ENCODE measurements at regions not wholly inside any gene's neighbourhood (a gene's known extent, or its start where the extent isn't known, plus 50 kb on each side); places are given as distances from the start of the nearest gene placed in this dataset.
"Not testable (repeated sequence)": the region's sequence is repeated elsewhere in the genome, so short reads cannot be mapped to it uniquely, and the experiment has no call there.

- DNase-seq: no peak
Measured at GRCh38 chr11:112518371-112518770, 257.7 kb upstream of the PLET1 start.

- DNase-seq: no peak
Measured at GRCh38 chr11:112519751-112520150, 259.1 kb upstream of the PLET1 start.

GRCh38 chr11:112520354-112520753, 259.7 kb upstream of the PLET1 start:
- DNase-seq: no peak

GRCh38 chr11:112522536-112522935, 261.9 kb upstream of the PLET1 start:
- no peak for DNase-seq

GRCh38 chr11:112523031-112523430, 262.4 kb upstream of the PLET1 start:
- no peak for DNase-seq

GRCh38 chr11:112523477-112523876, 262.8 kb upstream of the PLET1 start:
- no peak for DNase-seq

GRCh38 chr11:112523951-112524350, 263.3 kb upstream of the PLET1 start:
- no peak for DNase-seq

- no peak for DNase-seq
Measured at GRCh38 chr11:112524798-112525197, 264.1 kb upstream of the PLET1 start.

GRCh38 chr11:112525270-112525669, 264.6 kb upstream of the PLET1 start:
- DNase-seq: no peak

- no peak for DNase-seq
Measured at GRCh38 chr11:112525844-112526590, 265.4 kb upstream of the PLET1 start.

- no peak for DNase-seq
Measured at GRCh38 chr11:112526699-112527416, 266.2 kb upstream of the PLET1 start.

- no peak for DNase-seq
Measured at GRCh38 chr11:112529071-112529470, 268.4 kb upstream of the PLET1 start.

GRCh38 chr11:112532506-112532905, 271.8 kb upstream of the PLET1 start:
- no peak for DNase-seq

- no peak for DNase-seq
Measured at GRCh38 chr11:112533682-112534081, 273.0 kb upstream of the PLET1 start.

- no peak for DNase-seq
Measured at GRCh38 chr11:112534208-112534607, 273.5 kb upstream of the PLET1 start.

GRCh38 chr11:112537026-112537425, 276.4 kb upstream of the PLET1 start:
- no peak for DNase-seq

- no peak for DNase-seq
Measured at GRCh38 chr11:112537846-112538330, 277.2 kb upstream of the PLET1 start.

- DNase-seq: no peak
Measured at GRCh38 chr11:112538534-112539280, 278.0 kb upstream of the PLET1 start.

- DNase-seq: not testable (repeated sequence)
Measured at GRCh38 chr11:112539281-112539555, 278.6 kb upstream of the PLET1 start.

- DNase-seq: no peak
Measured at GRCh38 chr11:112539741-112540140, 279.1 kb upstream of the PLET1 start.

GRCh38 chr11:112540261-112540660, 279.6 kb upstream of the PLET1 start:
- no peak for DNase-seq

GRCh38 chr11:112541140-112542046, 280.7 kb upstream of the PLET1 start:
- no peak for DNase-seq

- no peak for DNase-seq
Measured at GRCh38 chr11:112542479-112542878, 281.8 kb upstream of the PLET1 start.

Data from activated CD8-positive, alpha-beta memory T cell treated with anti-CD3 and anti-CD28 coated beads, Interleukin-2, amount 50 U/mL, for 48 hours (primary cell).